HG03139 (cell line): ENCODE measurements at regions not wholly inside any gene's neighbourhood (a gene's known extent, or its start where the extent isn't known, plus 50 kb on each side); places are given as distances from the start of the nearest gene placed in this dataset.

Experiments
- ATAC-seq: cut with Tn5 transposase; IDR thresholded peaks from one replicate; pipeline ENCODE4 v1.9.1; 2021; ENCODE audit not compliant: unreplicated experiment

- ATAC-seq, result no peak
Measured at GRCh38 chr13:34647379-34648150, 294.5 kb upstream of the NBEA start.

GRCh38 chr13:34654203-34654602, 287.9 kb upstream of the NBEA start:
- ATAC-seq, result no peak

DNA sequence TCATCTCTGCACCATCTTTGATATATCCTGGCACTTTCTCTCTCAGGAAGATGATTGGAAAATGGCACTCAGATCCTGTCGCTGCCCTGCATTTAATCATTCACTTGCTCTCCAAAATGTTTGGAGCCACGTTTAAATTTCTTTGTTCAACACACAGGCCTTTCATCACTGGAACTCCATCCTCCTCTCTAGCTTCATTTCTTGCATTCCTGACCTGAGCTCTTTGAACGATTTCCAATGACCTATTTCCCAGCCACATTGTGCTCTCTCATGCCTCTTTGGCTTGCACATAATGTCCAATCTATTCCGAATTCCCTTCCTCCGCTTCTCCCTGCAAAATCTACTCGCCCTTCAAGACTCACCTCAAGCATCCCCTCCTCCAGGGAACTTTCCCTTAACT, 287.4 kb upstream of the NBEA start:
- no peak for ATAC-seq

DNA sequence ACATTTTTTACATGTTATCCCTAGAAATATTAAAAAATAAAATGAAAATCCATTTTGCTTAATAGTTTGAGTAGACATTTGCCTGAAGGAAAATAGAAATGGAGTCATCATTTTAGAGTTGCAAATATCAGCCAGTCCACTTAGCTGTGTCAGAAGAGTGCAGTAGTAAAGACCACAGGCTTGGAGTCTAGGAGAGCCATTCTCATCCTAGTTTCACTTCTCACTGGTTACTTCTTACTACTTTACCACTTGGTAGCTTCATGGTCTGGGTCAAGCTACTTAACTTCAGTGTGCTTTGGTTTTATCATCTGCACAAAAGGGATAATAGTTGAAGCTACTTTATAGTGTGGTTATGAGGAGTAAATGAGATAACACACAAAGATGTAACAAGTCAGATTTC, 286.5 kb upstream of the NBEA start:
- no peak for ATAC-seq

DNA sequence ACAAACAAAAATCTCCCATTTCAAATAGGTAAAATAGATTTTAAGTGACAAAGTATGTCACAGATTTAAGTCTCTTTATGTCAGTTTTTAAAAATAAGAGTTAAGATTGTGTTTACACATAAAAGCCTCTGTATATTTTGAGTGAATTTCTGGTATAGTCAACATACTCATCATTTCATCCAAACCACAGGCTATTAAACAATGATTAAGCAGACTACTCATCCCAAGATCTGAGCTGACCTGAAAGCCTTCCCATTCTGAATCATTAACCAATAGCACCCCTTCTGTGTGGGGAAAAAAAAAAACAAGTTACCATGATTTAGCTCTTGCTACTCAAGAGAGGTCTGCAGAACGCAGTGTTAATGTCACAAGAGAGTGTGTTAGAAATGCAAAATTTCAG, 284.4 kb upstream of the NBEA start:
- no peak for ATAC-seq

- no peak for ATAC-seq
Measured at GRCh38 chr13:34667286-34668218, 274.5 kb upstream of the NBEA start.

DNA sequence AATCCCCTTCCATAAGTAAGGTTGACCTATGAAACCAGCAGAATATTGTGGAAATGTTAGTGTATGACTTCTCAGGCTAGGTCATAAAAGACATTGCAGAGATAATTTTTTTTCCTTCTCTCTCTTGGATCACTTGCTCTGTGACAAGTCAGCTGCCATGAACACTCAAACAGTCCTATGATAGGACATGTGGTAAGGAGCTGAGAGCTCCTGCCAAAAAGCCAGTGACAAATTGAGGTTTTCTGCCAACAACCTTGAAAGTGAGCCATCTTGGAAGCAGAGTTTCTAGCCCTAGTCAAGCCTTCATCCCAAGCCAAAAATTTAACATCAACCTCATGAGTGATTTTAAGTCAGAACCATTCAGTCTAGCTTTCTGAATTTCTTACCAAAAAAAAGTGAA, 270.9 kb upstream of the NBEA start:
- ATAC-seq, result no peak

DNA sequence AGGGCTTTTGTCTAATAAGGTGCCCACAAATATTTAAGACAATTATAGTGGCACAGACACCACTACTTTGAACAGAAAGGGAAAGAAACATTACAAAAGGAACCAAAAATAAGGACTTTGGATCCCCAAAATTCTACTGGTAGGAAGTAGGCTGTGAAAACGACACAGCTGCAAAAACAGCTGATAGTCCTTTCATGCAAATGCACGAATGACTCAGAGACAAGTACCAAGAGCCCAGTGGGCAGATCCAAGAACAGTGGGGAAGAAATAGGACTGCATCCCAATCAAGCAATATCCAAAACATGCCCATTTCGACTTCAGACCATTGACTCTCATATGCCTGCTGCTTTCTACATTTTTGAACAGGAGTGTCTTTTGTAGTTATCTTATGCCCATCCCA, 269.4 kb upstream of the NBEA start:
- no peak for ATAC-seq

DNA sequence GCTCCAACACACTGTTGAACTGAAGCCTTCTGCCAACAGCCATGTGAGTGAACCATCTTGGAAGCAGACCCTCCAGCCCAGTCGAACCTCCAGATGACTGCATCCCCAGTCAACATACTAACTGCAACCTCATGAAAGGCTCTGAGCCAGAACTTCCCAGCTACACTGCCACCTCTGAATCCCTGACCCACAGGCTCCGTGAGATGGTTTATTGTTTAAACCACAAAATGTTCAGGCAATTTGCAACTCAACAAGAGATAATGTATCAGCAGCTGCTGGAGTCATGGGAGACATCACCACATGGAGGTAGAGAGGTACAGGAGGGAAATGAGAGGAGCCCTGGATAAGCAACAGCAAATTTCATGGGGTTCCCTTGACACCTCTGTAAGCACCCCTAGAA, 266.4 kb upstream of the NBEA start:
- no peak for ATAC-seq

DNA sequence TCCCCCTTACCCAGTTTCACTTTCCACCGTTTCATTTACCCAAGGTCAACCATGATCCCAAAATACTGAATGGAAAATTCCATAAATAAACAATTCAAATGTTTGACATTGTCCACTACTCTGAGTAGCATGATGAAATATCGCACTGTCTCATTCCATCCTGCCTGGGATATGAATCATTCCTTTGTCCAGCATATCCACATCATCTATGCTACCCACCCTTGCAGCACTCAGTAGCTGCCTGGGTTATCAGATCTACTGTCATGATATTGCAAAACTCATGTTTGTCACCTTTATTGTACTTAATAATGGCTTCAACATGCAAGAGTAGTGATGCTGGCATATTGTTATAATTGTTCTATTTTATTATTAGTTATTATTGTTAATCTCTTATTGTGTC, 263.9 kb upstream of the NBEA start:
- no peak for ATAC-seq

GRCh38 chr13:34681405-34681955, 260.6 kb upstream of the NBEA start:
- no peak for ATAC-seq

DNA sequence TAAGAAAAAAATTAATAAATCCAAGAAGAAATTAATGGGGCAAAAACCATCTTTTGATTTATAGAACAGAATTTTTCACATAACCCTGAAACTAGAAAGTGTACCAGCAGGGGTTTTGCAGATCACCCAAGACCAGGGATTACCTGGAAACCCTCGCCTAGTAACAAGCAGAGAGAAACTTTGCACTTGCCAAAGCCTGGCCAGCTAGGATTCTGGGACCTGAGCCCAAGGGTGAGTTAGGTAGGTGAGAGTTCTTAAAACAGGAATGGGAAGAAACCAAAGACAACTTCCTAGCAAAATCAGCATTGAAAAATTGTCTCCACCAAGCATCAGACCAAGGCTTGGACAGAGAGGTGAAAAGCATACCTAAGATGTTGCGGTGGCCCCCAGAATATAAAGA, 247.0 kb upstream of the NBEA start:
- ATAC-seq, result no peak

DNA sequence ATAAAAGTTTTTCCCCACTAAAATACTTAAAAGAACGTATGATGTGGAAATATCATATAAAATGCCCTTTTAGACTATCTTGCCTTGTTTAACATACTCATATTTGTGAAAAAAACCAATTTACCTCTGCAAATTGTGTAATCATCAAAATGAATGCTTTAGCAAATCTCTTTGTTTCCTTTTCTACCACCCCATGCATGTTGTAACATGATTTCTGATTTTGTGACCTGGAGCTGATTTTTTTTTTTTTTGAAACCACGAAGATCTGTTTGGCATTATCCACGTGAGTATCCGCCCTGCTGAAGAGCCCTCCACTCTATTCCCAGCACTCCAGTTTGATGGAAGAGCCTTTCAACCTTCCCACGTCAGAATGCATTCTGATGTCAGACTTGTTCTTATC, 245.8 kb upstream of the NBEA start:
- ATAC-seq, result no peak

- ATAC-seq, result no peak
Measured at GRCh38 chr13:34696741-34697140, 245.3 kb upstream of the NBEA start.

DNA sequence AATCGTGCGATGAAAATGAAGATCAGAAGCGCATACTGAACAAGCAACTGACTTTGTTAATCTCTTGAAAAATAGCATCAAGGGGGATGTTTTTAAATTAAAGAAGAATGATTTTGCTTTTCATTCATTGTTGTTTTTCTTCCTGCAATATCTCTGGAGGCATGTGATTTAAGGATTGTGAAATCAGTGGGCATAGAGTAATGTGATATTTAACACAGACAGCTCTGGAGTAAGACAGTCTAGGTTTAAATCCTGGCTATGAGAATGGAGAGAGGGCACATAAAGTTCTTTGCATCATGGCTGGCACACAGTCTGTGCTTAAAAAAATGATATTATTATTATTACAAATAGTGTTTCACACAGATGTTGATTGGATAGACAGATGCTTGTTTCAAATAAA, 243.1 kb upstream of the NBEA start:
- no peak for ATAC-seq

GRCh38 chr13:34700155-34700554, 241.9 kb upstream of the NBEA start:
- no peak for ATAC-seq

DNA sequence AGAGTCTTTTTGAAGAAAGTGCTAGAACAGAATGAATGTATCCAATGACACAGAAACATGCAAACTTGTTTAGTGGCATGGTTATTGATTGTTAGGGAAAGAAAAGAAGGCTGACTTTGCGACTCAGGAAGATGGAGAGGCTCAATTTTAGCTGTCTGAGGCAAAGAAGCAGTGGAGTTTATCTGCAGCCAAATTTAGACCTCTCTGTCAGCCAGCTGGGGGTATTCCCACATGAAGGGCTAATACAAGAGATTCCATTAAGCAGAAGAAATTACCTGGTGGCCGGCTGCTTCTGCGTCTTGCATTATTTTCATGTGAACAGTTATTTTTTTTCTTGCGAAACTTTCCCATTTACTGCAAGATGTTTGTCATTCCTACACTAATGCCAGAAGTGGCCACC, 240.2 kb upstream of the NBEA start:
- ATAC-seq, result no peak

- no peak for ATAC-seq
Measured at GRCh38 chr13:34708566-34709313, 233.3 kb upstream of the NBEA start.

- no peak for ATAC-seq
Measured at GRCh38 chr13:34719060-34719875, 222.8 kb upstream of the NBEA start.

GRCh38 chr13:34720618-34721017, 221.5 kb upstream of the NBEA start:
- ATAC-seq, result no peak
